ENCODE measurements at regions not wholly inside any gene's neighbourhood (a gene's known extent, or its start where the extent isn't known, plus 50 kb on each side); places are given as distances from the start of the nearest gene placed in this dataset.
"Not testable (repeated sequence)": the region's sequence is repeated elsewhere in the genome, so short reads cannot be mapped to it uniquely, and the experiment has no call there.

DNA sequence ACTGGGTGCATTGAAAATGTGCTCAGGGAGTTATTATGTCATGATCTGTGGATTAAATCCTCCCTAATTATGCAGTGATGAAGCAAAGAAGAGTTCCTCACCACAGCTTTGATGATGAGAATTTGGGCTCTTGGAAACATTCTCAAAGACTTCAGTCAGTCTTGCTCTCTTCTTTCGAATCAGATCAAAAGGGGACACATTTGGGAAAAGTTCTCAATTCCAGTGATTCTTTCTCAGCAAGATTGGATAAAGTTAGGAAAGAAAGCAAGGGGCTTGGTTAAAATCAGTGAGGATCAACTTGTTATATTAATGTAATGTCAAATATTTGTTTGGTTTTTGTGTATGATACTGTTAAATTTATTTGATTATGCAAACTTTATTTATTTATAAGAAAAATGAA is 411.3 kb upstream of the ACTBL2 start:
- DNase-seq (ENCODE audit: low read depth in 3 of 3) = no peak

DNA sequence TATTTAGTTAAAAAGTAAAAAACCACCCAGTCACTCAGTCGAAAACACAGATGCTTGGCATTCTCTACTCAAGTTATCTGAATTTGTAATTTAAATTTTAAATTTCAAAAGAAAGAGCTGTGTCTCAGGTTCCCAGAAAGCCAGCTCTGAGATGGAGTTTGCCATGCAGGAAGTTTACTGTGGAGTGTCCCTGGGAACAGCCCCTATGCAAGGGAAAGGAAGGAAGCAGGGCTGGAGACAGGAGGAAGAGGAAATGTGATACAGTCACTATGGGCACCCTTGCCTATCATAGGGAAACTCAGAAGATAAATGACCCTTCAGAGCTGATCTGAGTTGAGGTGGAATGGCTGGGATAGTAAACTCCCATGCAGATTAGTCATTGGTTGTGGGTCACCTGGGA is 408.8 kb upstream of the ACTBL2 start:
- no peak for DNase-seq (ENCODE audit: low read depth in 3 of 3)

DNA sequence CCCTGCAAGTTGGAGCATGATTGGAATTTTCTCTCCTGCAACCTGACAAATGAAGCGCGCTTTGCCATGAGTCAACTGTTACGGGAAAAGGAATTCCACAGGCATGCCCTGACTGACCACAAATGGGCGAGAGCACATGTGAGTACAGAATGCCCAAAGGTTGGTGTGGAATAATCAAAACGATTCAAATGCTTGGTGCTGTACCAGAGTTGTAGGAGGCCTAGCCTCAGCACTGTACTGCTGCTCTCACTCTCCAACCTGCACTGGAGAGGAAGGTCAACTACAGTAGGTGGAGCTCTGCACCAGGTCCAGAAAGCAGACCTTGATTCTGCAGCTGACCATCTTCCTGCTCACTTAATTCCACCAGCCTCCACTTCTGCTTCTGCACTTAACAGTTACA is 406.9 kb upstream of the ACTBL2 start:
- DNase-seq (ENCODE audit: low read depth in 3 of 3) = no peak

DNA sequence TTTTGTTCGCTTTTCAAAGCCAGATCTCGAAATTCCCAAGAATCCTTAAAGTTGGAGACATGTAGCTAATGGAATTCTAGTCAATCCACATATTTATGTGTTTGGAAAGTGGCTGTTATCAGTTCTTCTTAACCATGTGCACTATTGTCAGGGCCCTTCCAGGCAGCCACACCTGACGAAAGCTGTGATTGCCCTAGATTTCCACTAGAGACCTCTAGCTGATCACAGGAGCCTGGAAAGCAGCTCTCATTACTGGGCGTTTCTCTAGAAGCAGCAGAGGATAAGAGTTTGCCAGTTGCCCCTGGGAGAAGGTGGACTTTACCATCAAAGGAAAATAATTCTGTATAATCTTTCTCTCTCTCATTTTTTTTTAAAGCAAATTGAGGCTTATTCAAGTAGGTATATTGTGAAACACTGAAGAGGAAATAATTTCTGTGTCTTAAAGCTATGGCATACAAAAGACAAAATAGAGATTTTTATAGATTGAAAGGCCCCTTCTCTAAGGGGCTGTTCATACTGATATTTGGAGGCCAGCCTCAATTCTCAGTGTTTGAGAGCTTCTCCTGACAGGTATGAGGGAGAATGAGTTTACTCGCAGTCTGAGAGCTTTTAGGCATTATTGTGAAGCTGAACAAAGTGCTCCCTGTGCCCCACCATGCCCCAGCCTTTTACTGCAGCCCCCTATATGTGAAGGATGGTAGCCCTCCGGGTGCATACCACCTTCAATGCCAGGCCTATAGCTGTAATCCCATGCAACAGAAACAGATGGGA is 405.4 kb upstream of the ACTBL2 start:
- no peak for DNase-seq (ENCODE audit: low read depth in 3 of 3)

DNA sequence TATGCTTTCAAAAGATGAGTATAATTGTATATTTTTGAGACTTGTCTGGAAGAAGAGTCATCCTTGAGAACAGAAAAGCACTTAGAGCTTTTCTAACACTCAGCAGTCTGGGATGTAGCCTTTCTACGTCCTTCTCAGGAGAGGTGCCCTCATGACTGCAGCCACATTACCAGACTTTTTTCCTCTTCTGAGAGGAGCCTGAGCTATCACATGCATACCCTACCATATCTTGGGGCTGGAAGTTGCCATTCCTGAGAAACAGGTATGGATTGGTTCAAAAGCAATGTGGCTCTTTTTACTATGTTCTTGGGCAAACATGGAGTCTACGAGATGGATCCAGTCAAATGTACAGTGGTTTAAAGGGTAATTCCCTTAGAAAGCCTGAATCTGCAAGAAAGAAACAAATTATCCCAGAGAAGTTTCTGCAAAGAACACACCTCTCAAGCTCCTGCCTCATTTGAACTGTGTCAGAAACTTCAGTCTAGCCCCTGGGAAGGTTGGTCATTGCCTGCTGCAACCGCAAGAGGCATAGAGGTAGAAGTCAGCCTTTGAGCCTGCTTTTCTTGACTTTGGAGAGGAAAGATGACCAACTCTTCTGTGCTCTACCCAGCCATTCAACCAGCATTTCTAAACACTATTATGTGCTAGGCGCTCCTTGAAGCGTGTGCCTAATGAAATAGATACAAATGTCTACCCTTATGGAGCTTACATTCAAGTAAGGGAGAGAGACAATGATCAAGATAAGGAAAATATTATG is 401.9 kb upstream of the ACTBL2 start:
- no peak for DNase-seq (ENCODE audit: low read depth in 3 of 3)

DNA sequence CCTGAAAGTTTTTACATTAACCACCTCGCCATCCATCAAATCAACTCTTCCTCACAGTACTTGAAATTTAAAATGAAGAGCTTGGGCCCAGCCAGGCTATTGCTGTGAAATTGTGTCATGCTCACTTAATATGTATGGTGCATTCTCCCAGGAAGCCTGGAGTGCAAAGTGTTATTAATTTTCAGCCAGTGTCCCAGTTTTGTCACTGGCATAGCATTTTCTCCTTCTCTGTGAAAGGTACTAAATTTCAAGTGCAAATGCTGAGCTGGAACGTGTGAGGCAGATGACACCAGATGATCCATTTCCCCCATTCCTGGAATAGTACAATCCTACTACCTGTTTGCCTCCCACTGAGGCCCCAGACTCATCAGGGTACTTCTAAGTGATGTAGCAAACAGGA is 397.6 kb upstream of the ACTBL2 start:
- DNase-seq (ENCODE audit: low read depth in 3 of 3) = no peak

DNA sequence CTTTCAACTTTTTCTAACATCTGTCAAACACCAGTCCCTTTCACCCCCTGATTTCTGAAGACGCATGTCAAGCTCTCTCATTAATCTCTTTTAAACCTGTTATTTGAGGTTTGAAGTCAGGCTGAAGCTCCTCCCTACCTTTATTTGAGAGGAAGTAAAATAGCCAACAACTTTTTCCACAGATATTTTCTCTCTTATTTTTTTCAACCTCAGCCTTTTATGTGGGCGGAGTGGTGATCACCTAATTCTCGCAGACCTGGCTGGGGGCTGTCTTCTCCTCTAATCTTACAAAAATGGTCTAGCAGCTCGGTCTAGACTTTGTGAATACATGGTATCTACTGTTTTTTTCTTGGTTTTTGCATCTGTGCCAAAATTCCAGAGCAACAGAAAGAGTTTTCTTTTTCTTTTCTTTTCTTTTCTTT is 395.7 kb upstream of the ACTBL2 start:
- no peak for DNase-seq (ENCODE audit: low read depth in 3 of 3)

DNA sequence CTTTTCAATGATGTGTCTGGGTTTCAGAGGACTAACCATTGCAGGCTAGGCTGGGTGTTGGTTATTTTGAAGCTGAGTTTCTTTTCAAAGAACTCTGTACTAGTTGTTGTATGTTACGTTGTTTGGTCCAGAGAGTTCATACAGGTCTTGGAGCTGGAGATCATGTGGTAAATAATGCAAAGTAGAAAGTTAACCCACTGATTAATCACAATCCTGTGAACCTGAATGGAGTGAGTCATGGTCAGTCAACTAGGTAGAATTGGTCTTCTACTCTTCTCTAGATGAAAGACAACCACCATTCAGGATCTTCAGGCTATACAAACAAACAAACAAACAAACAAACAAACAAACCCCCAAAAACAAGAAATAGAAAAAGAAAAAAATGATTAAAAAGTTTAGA is 388.9 kb upstream of the ACTBL2 start:
- no peak for DNase-seq (ENCODE audit: low read depth in 3 of 3)

DNA sequence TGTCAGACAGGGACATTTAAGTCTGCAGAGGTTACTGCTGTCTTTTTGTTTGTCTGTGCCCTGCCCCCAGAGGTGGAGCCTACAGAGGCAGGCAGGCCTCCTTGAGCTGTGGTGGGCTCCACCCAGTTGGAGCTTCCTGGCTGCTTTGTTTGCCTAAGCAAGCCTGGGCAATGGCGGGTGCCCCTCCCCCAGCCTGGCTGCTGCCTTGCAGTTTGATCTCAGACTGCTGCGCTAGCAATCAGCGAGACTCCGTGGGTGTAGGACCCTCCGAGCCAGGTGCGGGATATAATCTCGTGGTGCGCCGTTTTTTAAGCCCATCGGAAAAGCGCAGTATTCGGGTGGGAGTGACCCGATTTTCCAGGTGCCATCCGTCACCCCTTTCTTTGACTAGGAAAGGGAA is 387.7 kb upstream of the ACTBL2 start:
- not testable (repeated sequence) for DNase-seq (ENCODE audit: low read depth in 3 of 3)

DNA sequence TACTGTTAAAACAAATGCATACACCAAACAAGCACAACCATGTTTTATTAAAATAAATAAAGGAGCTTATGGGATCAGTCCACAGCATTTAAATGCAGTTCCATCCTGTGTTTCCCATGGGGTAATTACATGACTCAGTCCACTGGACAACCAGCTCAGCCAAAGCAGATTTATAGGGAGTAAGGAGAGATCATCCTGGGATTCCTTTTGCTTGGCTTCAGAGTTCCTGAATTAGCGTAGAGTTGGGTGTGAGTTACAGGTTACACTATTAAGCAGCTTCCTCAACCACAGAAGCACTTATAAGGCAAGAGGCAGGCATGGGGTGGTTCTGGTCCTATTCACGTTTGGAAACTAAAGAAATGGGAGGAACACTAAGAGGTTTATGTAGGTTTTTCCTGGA is 381.1 kb upstream of the ACTBL2 start:
- DNase-seq (ENCODE audit: low read depth in 3 of 3) = no peak

DNA sequence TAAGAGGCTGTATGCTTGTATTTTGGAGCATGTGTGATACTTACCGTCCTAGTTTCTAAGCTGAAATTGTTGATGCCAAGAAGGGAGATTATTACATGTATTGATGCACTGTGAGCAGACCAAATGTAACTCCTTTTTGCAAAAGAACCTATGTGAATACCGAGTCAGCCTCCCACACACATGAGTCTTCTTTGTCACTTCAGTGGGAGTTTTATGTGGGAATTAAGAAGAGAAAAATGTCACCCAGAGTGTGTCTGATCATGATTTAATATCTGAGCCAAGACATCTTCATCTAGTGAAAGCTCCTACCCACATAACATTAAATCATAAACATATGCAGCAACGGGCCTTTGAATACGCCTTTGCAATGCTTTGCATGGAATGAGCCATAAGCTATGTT is 380.3 kb upstream of the ACTBL2 start:
- DNase-seq (ENCODE audit: low read depth in 3 of 3) = no peak

DNA sequence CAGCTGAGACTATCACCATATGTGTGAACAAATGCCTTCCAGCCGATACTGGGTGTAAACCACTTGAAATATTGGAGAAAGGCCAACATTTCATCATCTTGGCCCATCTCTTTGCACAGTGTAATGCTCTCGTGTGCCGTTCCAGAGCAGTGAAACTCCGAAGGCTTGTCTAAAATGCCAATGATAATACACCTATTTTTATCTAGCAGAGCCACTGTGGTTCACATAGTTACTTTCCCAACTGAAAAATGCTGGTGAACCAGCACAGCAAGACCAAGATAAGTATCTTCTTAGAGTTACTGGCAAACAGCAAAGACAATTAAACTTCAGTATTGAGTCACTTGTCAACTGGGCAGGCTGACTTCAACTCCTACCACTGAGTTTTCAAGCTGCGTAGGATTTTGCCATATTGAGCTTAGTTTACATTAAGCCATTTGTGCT is 379.9 kb upstream of the ACTBL2 start:
- DNase-seq (ENCODE audit: low read depth in 3 of 3) = no peak

DNA sequence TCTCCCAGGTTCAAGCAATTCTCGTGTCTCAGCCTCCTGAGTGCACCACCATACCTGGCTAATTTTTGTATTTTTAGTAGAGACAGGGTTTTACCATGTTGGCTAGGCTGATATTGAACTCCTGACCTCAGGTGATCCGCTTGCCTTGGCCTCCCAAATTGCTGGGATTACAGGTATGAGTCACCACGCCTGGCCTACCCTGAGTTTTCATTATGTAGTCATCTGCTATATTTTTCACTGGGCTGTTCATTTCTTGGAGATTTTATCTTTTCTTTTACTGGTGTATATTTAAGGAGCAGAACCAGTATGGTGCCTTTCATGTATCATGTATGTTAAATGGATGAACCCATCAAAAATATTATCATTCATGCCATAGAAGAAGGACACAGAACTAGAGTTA is 377.0 kb upstream of the ACTBL2 start:
- DNase-seq (ENCODE audit: low read depth in 3 of 3) = no peak

DNA sequence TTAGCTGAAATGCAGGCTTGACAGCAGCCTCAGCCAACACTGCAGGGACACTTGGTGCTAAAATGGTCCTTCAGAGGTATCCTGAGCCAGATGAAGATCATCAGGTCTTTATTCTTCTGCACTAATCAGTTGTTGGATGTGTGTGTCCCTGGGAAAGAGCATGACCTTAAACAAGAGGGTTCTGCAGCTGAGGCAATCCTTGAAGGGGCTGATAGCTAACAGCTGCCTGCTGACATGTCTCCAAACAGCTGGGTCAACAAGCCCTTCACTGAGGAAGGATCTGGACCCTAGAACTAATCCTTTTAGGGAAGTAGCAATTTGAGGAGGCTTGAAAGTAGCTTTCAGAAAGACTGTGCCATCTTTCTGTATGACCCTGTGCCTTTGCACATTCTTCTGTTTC is 376.3 kb upstream of the ACTBL2 start:
- DNase-seq (ENCODE audit: low read depth in 3 of 3) = no peak

DNA sequence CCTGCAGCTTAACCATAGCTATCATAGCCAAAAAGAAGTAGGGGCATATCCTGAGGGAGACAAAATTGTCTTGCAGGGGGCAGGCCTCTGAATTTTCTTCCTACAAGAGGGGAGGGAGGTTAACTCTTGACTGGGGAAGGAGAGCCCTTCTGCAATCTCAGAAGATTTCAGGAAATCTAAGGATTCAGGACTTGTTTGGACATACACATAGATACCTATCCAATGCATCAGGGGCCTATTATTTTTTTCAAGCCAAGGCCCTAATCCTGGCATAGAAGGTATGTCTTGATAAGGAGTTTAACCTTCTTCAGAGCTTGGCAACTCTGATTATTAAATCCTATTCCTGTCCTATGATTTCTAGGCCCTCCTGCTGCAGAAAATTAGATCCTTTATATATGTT is 375.1 kb upstream of the ACTBL2 start:
- DNase-seq (ENCODE audit: low read depth in 3 of 3) = no peak

DNA sequence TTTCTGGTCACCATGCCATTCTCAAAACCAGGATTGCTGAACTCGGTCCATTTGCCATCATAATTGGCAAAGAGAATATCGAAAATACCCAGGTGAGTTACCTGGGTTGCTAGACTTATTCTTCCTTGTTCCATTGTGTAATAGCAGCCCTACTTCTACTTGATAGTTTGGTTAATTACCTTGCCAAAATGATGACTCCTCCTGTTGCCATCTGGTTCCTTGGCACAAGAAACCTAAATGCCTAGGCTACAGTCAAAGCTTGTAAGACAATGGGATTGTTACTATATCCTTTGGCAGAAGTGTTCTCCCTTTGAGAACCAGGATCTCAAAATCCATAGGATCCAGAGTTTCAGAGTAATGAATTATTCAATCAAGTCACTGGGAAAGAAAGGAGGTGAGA is 373.2 kb upstream of the ACTBL2 start:
- DNase-seq (ENCODE audit: low read depth in 3 of 3) = no peak

DNA sequence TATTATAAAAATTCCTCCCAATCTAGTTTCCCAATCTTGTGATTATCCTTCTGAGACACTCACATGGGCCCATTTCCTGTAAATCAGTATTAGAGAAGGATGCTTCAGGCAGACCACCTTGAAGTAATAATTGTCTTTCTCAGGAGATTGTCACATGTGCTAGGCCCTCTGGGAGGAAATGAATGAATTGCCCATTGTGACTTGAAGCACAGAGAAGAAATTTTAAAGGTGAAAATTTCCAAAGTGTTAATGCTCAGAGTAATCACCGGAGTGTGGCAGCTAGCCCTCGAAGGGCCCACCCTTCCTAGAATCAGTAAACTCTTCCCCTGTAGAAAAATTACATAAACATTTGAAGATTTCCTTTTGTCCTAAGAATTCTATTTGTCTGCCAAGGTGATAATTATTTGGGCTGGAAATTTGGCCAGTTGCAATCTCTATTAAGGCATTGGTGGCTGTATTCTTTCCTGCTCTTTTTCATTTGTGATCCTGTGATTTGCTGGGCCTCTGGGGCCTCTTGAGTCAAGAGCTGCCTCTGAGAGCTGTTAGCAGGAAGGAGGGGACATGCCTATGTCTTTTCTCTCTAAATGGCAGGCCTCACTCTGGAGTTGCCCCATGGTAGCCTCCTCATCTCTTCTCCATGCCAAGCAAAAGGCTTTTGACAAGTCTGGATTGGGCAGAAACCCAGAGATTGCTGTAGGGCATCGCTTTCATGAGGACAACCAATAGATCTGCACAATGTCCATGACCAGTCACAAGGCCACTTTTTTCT is 371.5 kb upstream of the ACTBL2 start:
- DNase-seq (ENCODE audit: low read depth in 3 of 3) = no peak

DNA sequence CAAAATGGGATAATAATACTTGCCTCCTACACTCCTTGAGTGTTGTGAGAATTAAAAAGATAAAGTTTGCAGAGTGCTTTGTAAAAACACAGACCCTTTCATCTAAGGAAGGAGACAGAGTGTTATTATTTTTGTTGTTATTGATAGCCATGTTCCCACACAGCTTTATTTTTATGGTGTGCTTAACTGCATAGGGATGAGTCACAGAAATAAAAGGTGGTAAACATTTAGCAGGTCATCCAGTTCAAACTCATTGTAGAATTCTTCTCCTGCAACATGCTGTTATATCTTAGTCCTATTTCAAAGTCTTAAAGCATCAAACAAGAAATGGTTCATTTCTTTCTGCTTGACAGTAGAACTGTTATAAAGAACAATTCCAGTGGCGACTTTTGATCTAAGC is 367.5 kb upstream of the ACTBL2 start:
- no peak for DNase-seq (ENCODE audit: low read depth in 3 of 3)

DNA sequence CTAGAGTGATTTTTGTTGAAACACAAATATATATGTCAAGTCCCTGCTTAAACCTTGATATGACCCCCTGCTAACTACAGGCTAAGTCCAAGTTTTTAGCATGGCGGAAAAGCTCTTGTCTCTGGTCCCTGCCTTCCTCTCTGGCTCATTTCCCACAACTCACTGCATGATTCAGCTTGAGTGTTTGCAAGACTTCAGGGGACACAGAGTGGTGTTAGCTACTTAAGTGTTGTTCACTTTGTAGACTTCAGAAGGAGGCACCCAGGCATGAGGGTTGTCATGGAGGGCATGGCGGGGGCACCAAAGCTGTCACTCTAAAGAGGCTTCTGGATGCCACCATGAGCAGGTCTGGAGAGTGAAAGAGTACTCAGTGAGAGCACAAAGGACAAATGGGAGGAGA is 362.4 kb upstream of the ACTBL2 start:
- DNase-seq (ENCODE audit: low read depth in 3 of 3) = no peak

DNA sequence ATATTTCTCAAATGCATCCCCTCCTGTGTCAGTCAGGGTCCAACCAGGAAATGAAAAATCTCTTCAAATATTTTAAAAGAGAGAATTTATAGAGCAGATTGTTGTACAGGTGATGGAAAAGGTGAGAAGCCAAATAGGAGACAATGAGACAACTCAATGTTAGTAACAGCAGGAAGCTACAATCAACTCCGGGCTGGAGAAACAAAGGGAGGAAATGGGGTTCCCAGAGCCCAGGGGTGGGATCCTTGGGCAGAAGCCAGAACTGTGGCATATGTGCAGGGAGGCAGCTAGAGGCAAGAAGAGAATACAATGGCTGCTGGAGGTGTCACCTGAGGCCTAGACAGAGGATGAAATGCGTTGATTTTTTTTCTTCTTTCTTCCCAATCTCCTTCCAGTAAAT is 361.8 kb upstream of the ACTBL2 start:
- DNase-seq (ENCODE audit: low read depth in 3 of 3) = no peak

DNA sequence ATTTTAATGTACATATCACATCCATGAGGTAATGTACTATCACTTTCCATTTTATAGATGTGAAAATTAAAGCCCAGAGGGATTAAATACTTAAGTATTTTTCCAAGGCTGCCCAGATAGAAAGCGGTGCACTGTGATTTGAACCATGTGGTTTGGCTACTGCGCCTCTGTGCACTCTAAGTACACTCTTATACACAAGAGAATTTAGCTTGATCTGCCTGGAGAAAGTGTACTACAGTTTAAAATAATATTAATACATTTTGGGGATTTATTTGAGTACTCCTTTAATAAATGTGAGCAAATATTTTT is 360.4 kb upstream of the ACTBL2 start:
- no peak for DNase-seq (ENCODE audit: low read depth in 3 of 3)

DNA sequence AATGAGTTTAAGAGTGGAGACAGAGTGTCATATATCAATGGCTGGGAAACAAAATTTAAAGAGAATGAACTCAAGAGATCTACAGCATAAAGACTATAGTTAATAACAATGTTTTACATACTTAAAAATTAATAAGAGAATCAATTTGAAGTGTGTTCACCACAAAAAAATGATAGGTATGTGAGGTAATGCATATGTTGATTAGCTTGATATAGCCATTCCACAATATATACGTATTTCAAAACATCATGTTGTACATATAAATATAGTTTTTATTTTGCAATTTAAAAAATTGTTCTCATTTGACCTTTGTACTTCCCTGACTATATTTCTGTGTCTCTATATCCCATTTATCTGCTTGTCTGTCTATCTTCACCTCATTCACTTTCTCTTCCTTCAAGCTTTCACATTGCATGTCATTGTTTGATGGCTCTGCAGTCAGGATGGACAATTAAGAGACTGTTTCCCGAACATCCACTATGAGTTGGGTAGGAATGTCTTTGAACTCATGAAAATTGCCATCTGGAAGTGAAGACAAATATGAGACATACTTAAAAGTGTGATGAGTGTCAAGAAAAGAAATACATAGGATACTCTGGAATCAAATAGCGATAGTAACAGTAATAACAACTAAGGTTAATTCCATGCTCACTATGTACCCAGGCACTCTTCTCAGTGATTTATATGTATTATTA is 359.9 kb upstream of the ACTBL2 start:
- DNase-seq (ENCODE audit: low read depth in 3 of 3) = no peak
